Keratinocyte (primary cell): ENCODE measurements at regions not wholly inside any gene's neighbourhood (a gene's known extent, or its start where the extent isn't known, plus 50 kb on each side); places are given as distances from the start of the nearest gene placed in this dataset.
A peak's percentile ranks its signal among the peaks of the same experiment; 100 is the strongest.

ENCODE experiments used
- DNase-seq: peaks from one replicate; pipeline ENCODE4 v3.0.0-alpha.2; 2011; ENCODE audit warnings: low read depth, missing footprints, low spot score
- FAIRE-seq: peaks from 2 replicates; lab custom pipeline; 2011; peaks lifted over from hg19 to GRCh38; lab: Jason Lieb, UNC
- H2AFZ ChIP-seq: 2 replicates; pipeline ENCODE4 v1.6.0; 2012; ENCODE audit warnings: low read length, control low read depth, inconsistent platforms; ENCODE audit not compliant: control insufficient read depth
- H3K27ac ChIP-seq: 2 replicates; pipeline ENCODE4 v1.5.1; 2011; ENCODE audit warnings: low read length; ENCODE audit not compliant: control insufficient read depth, insufficient read depth
- H3K27me3 ChIP-seq: 3 replicates; pipeline ENCODE4 v1.6.0; 2011; ENCODE audit warnings: low read length; ENCODE audit not compliant: control insufficient read depth, insufficient read depth; ENCODE audit errors: extremely low read depth
- H3K36me3 ChIP-seq, 2 experiments: 2 replicates in 1 of 2; 3 replicates in 1 of 2; pipeline ENCODE4 v1.5.1; 2011; ENCODE audit warnings: low read length in 2 of 2, mild to moderate bottlenecking in 1 of 2; ENCODE audit not compliant: control insufficient read depth in 2 of 2, insufficient read depth in 2 of 2; ENCODE audit errors: extremely low read depth in 1 of 2
- H3K4me1 ChIP-seq: 3 replicates; pipeline ENCODE4 v1.5.1; 2011; ENCODE audit warnings: low read length; ENCODE audit not compliant: control insufficient read depth, insufficient read depth; ENCODE audit errors: extremely low read depth
- H3K4me2 ChIP-seq: 3 replicates; pipeline ENCODE4 v1.6.0; 2011; ENCODE audit warnings: low read depth, low read length; ENCODE audit not compliant: control insufficient read depth, insufficient read depth; ENCODE audit errors: extremely low read depth
- H3K4me3 ChIP-seq, 3 experiments: fragments of 200-600 bp in 1 of 3; sonication (generic) in 1 of 3; 2 replicates in 2 of 3; 3 replicates in 1 of 3; pipeline ENCODE4 v1.5.1; 2011 to 2016; ENCODE audit warnings: low read length in 3 of 3, mild to moderate bottlenecking in 3 of 3, control low read depth in 2 of 3, inconsistent platforms in 1 of 3, low read depth in 1 of 3, mixed read lengths in 1 of 3, mixed run types in 1 of 3, moderate library complexity in 1 of 3; ENCODE audit not compliant: control insufficient read depth in 2 of 3, insufficient read depth in 2 of 3; ENCODE audit errors: extremely low read depth in 1 of 3
- H3K79me2 ChIP-seq: 2 replicates; pipeline ENCODE4 v1.6.0; 2012; ENCODE audit warnings: low read length; ENCODE audit not compliant: control insufficient read depth, insufficient read depth
- H3K9ac ChIP-seq: 3 replicates; pipeline ENCODE4 v1.6.0; 2011; ENCODE audit warnings: low read length; ENCODE audit not compliant: control insufficient read depth, insufficient read depth; ENCODE audit errors: extremely low read depth
- H3K9me1 ChIP-seq: 3 replicates; pipeline ENCODE4 v1.6.0; 2011; ENCODE audit warnings: low read length; ENCODE audit not compliant: control insufficient read depth, insufficient read depth; ENCODE audit errors: extremely low read depth
- H3K9me3 ChIP-seq: 2 replicates; pipeline ENCODE4 v1.5.1; 2012; ENCODE audit warnings: low read depth, low read length; ENCODE audit not compliant: control insufficient read depth
- H4K20me1 ChIP-seq: 3 replicates; pipeline ENCODE4 v1.6.0; 2011; ENCODE audit warnings: low read length; ENCODE audit not compliant: control insufficient read depth, insufficient read depth; ENCODE audit errors: extremely low read depth
- CTCF ChIP-seq, 3 experiments: IDR thresholded peaks in 1 of 3; conservative IDR thresholded peaks in 1 of 3; optimal IDR thresholded peaks in 1 of 3; 2 replicates in 2 of 3; 3 replicates in 1 of 3; pipeline versions ENCODE3 to v1.5.1; 2011; ENCODE audit warnings: low read length in 3 of 3, mild to moderate bottlenecking in 3 of 3, moderate library complexity in 2 of 3, control low read depth in 1 of 3, inconsistent platforms in 1 of 3; ENCODE audit not compliant: insufficient read depth in 2 of 3; ENCODE audit errors: extremely low read depth in 1 of 3
- EZH2 ChIP-seq: IDR thresholded peaks from one replicate; pipeline ENCODE4 v1.6.1; 2012; ENCODE audit warnings: inconsistent platforms, mild to moderate bottlenecking, low read length, moderate library complexity
- dilution Hi-C: fragments of 300-500 bp; cut with MboI; formaldehyde crosslinking; loops from one replicate; pipeline ENCODE4 v1.7.0; 2020; ENCODE audit warnings: low sequenced_read_pairs; ENCODE audit not compliant: extremely low pct_ligation_motif_present

- FAIRE-seq = peak; percentile 26
- Histone ChIP-seq H3K4me2 (no peak overlapping the region), H3K4me3 (no peak overlapping the region), H3K9ac (no peak overlapping the region), H3K79me2 (no peaks in the 10 kb centered on the region), H3K9me1 (no peaks in the 10 kb centered on the region), H3K4me1 (peaks cover 10% of the 10 kb centered on the region), H3K27ac (no peak overlapping the region), H3K36me3 (no peaks in the 10 kb centered on the region), H2AFZ (no peak overlapping the region), H3K27me3 (no peaks in the 10 kb centered on the region), H3K9me3 (no peaks in the 10 kb centered on the region), H4K20me1 (no peaks in the 10 kb centered on the region)
- TF ChIP-seq EZH2 (no peak), CTCF (optimal IDR thresholded peaks at IDR 0.05 in 1 of 3, IDR thresholded peaks at IDR 0.05 in 1 of 3, conservative IDR thresholded peaks at IDR 0.05 in 1 of 3; ENCODE audit: extremely low read depth in 1 of 3, insufficient read depth in 2 of 3, low read length in 3 of 3) (no peak)
- no peak for DNase-seq
- dilution Hi-C loops = no loop called here
These were observed 75.0 kb downstream of the HMHB1 start for GRCh38 chr5:143886651-143887638.

GRCh38 chr5:143887903-143888665, 76.1 kb downstream of the HMHB1 start:
- no peak overlapping the region for H3K27ac ChIP-seq
- DNase-seq (no peak), FAIRE-seq (no peak)
- no peak overlapping the region for H3K4me3 ChIP-seq
- H3K79me2 ChIP-seq = no peaks in the 10 kb centered on the region
- H3K9me3 ChIP-seq = no peaks in the 10 kb centered on the region
- H3K4me2 ChIP-seq = no peak overlapping the region
- H3K9me1 ChIP-seq = no peaks in the 10 kb centered on the region
- TF ChIP-seq EZH2 = no peak
- no peak for TF ChIP-seq CTCF (optimal IDR thresholded peaks at IDR 0.05 in 1 of 3, IDR thresholded peaks at IDR 0.05 in 1 of 3, conservative IDR thresholded peaks at IDR 0.05 in 1 of 3; ENCODE audit: extremely low read depth in 1 of 3, insufficient read depth in 2 of 3, low read length in 3 of 3)
- no peaks in the 10 kb centered on the region for H4K20me1 ChIP-seq
- no peaks in the 10 kb centered on the region for H3K27me3 ChIP-seq
- H3K4me1 ChIP-seq = peaks cover 10% of the 10 kb centered on the region
- dilution Hi-C loops = no loop called here
- no peak overlapping the region for H3K9ac ChIP-seq
- no peaks in the 10 kb centered on the region for H3K36me3 ChIP-seq
- H2AFZ ChIP-seq = no peak overlapping the region
